Gastroesophageal sphincter (tissue), 4 donors: ENCODE measurements at regions not wholly inside any gene's neighbourhood (a gene's known extent, or its start where the extent isn't known, plus 50 kb on each side); places are given as distances from the start of the nearest gene placed in this dataset.

Experiments
- ATAC-seq: fragments of 150-250 bp; one replicate; pipeline ENCODE4 v1.9.1; 2016; ENCODE audit warnings: mild to moderate bottlenecking, moderate library complexity
- H3K27ac ChIP-seq, 4 donors: fragments of 200-600 bp; sonication (generic) in 3 of 4; 1 replicate in 3 of 4; 2 replicates in 1 of 4; pipeline ENCODE4 v1.5.1; 2016 to 2019
- H3K27me3 ChIP-seq: fragments of 200-600 bp; sonication (generic); one replicate; pipeline ENCODE4 v1.5.1; 2019
- H3K36me3 ChIP-seq, 2 donors: fragments of 200-600 bp; sonication (generic); one replicate each; pipeline ENCODE4 v1.5.1; 2019; ENCODE audit warnings: control low read depth in 1 of 2
- H3K4me1 ChIP-seq, 3 donors: fragments of 200-600 bp; sonication (generic); 1 replicate in 2 of 3; 2 replicates in 1 of 3; pipeline ENCODE4 v1.5.1; 2016 to 2019; ENCODE audit warnings: control low read depth in 2 of 3
- H3K4me3 ChIP-seq, 2 donors: fragments of 200-600 bp; sonication (generic); one replicate each; pipeline ENCODE4 v1.5.1; 2019; ENCODE audit warnings: mild to moderate bottlenecking in 1 of 2, moderate library complexity in 1 of 2
- H3K9me3 ChIP-seq, 3 donors: fragments of 200-600 bp; sonication (generic); one replicate each; pipeline ENCODE4 v1.5.1; 2017 to 2019; ENCODE audit warnings: control low read depth in 2 of 3
- EP300 ChIP-seq: sonication (generic); formaldehyde crosslinking; IDR thresholded peaks from one replicate; pipeline ENCODE4 v1.6.1; 2017; ENCODE audit warnings: antibody characterized with exemption, mild to moderate bottlenecking
- POLR2A ChIP-seq, 2 donors: fragments of 450-650 bp; IDR thresholded peaks; one replicate each; pipeline ENCODE4 v1.6.1; 2017; ENCODE audit warnings: antibody characterized with exemption in 2 of 2, mild to moderate bottlenecking in 2 of 2, moderate library complexity in 1 of 2
- POLR2AphosphoS5 ChIP-seq: sonication (generic); formaldehyde crosslinking; IDR thresholded peaks from one replicate; pipeline ENCODE4 v1.6.1; 2017; ENCODE audit warnings: antibody characterized with exemption
- WGBS, 2 donors: methylation state at CpG; one replicate each; pipeline ENCODE4 v1.1.5; 2018; ENCODE audit warnings: low coverage in 1 of 2; 5-methylcytosine and 5-hydroxymethylcytosine counted together
- TF ChIP-seq, protein P1 (sequence below), 4 experiments: fragments of 200-600 bp in 2 of 4; fragments of 450-650 bp in 2 of 4; sonication (generic) in 1 of 4; IDR thresholded peaks; one replicate each; pipeline ENCODE4 v1.5.1; 2017 to 2019; ENCODE audit warnings: antibody characterized with exemption in 4 of 4, mild to moderate bottlenecking in 2 of 4, moderate library complexity in 2 of 4

- H3K4me3 ChIP-seq: no peak overlapping the region
- peaks cover 92% of the 10 kb centered on the region for H3K27me3 ChIP-seq
- TF ChIP-seq EP300 (no peak), POLR2AphosphoS5 (no peak), POLR2A (IDR thresholded peaks at IDR 0.05) (no peak)
- TF ChIP-seq, protein P1, sequence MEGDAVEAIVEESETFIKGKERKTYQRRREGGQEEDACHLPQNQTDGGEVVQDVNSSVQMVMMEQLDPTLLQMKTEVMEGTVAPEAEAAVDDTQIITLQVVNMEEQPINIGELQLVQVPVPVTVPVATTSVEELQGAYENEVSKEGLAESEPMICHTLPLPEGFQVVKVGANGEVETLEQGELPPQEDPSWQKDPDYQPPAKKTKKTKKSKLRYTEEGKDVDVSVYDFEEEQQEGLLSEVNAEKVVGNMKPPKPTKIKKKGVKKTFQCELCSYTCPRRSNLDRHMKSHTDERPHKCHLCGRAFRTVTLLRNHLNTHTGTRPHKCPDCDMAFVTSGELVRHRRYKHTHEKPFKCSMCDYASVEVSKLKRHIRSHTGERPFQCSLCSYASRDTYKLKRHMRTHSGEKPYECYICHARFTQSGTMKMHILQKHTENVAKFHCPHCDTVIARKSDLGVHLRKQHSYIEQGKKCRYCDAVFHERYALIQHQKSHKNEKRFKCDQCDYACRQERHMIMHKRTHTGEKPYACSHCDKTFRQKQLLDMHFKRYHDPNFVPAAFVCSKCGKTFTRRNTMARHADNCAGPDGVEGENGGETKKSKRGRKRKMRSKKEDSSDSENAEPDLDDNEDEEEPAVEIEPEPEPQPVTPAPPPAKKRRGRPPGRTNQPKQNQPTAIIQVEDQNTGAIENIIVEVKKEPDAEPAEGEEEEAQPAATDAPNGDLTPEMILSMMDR (IDR thresholded peaks at IDR 0.05): no peak
- no peak for ATAC-seq
- WGBS, 2 donors: 47 to 61% methylated on average over 14 to 16 of the region's 20 CpGs
- H3K9me3 ChIP-seq: no peaks in the 10 kb centered on the region
- H3K36me3 ChIP-seq: no peaks in the 10 kb centered on the region
- no peak overlapping the region for H3K27ac ChIP-seq
- H3K4me1 ChIP-seq: peaks cover 0 to 9% (median 0%) of the 10 kb centered on the region in 3 donors
Measured at GRCh38 chr1:10889650-10890353, 93.4 kb upstream of the CASZ1 start.

DNA sequence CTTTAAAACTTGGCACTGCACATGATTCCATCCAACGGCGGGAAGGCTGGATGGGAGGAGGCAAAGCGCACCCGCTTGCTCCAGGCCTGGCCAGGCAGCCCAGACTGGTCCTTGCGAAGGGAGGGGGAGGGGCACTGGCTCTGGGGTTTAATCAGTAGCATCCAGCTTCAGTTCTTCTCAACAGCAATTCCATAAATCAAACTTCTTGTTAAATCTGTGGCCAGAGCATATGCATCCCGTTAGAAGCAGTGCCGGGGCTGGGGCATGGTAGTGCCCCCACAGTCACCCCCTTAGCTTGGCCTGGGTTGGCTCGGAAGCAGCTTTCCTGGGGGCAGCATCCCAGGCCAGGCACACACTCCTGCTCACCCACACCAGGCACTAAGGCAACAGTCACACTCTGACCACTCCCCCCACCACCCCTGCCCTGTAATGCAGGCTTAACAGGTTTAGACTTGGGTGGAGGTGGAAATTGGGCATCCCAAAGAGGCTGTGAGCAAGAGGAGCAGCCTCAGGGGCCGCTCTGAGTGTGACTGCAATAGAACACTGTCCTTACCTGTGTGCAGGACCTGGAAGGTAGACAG, 94.1 kb upstream of the CASZ1 start:
- H3K27ac ChIP-seq: no peak overlapping the region
- ATAC-seq: no peak
- TF ChIP-seq POLR2AphosphoS5 (no peak), EP300 (no peak), POLR2A (IDR thresholded peaks at IDR 0.05) (no peak)
- TF ChIP-seq, protein P1 (IDR thresholded peaks at IDR 0.05): no peak
- peaks cover 88% of the 10 kb centered on the region for H3K27me3 ChIP-seq
- WGBS, 2 donors: 33% methylated on average over 3 of the region's 9 CpGs; no CpG with 5 or more reads in 1 of the 2 donors
- H3K4me3 ChIP-seq: no peak overlapping the region
- H3K9me3 ChIP-seq: no peaks in the 10 kb centered on the region
- no peaks in the 10 kb centered on the region for H3K36me3 ChIP-seq
- H3K4me1 ChIP-seq: peaks cover 0 to 9% (median 0%) of the 10 kb centered on the region in 3 donors

- H3K4me1 ChIP-seq: peaks cover 0 to 9% (median 0%) of the 10 kb centered on the region in 3 donors
- H3K27ac ChIP-seq: no peak overlapping the region
- H3K9me3 ChIP-seq: no peaks in the 10 kb centered on the region
- no peaks in the 10 kb centered on the region for H3K36me3 ChIP-seq
- no peak for ATAC-seq
- H3K27me3 ChIP-seq: peaks cover 85% of the 10 kb centered on the region
- no peak overlapping the region for H3K4me3 ChIP-seq
- TF ChIP-seq, protein P1 (IDR thresholded peaks at IDR 0.05): no peak
- no peak for TF ChIP-seq POLR2AphosphoS5
- TF ChIP-seq EP300: no peak
- TF ChIP-seq POLR2A (IDR thresholded peaks at IDR 0.05): no peak
- 66 to 71% methylated on average over 2 to 4 of the region's 4 CpGs for WGBS, 2 donors
Measured at GRCh38 chr1:10891091-10891490, 94.6 kb upstream of the CASZ1 start.

- peaks cover 77% of the 10 kb centered on the region for H3K27me3 ChIP-seq
- no peaks in the 10 kb centered on the region for H3K9me3 ChIP-seq
- no peak overlapping the region for H3K27ac ChIP-seq
- WGBS, 2 donors: 88 to 89% methylated on average over 5 of the region's 5 CpGs
- peaks cover 0 to 9% (median 0%) of the 10 kb centered on the region in 3 donors for H3K4me1 ChIP-seq
- TF ChIP-seq EP300: no peak
- no peak for TF ChIP-seq POLR2A (IDR thresholded peaks at IDR 0.05)
- TF ChIP-seq, protein P1 (IDR thresholded peaks at IDR 0.05): no peak
- ATAC-seq: no peak
- H3K36me3 ChIP-seq: no peaks in the 10 kb centered on the region
- no peak overlapping the region for H3K4me3 ChIP-seq
Measured at GRCh38 chr1:10892138-10893065, 96.0 kb upstream of the CASZ1 start.
